ENCODE measurements at regions not wholly inside any gene's neighbourhood (a gene's known extent, or its start where the extent isn't known, plus 50 kb on each side); places are given as distances from the start of the nearest gene placed in this dataset.

GRCh38 chr5:106420102-106420501, 1250.6 kb downstream of the EFNA5 start:
- TF ChIP-seq, protein P1, sequence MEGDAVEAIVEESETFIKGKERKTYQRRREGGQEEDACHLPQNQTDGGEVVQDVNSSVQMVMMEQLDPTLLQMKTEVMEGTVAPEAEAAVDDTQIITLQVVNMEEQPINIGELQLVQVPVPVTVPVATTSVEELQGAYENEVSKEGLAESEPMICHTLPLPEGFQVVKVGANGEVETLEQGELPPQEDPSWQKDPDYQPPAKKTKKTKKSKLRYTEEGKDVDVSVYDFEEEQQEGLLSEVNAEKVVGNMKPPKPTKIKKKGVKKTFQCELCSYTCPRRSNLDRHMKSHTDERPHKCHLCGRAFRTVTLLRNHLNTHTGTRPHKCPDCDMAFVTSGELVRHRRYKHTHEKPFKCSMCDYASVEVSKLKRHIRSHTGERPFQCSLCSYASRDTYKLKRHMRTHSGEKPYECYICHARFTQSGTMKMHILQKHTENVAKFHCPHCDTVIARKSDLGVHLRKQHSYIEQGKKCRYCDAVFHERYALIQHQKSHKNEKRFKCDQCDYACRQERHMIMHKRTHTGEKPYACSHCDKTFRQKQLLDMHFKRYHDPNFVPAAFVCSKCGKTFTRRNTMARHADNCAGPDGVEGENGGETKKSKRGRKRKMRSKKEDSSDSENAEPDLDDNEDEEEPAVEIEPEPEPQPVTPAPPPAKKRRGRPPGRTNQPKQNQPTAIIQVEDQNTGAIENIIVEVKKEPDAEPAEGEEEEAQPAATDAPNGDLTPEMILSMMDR (conservative IDR thresholded peaks at IDR 0.05) = no peak
- no peak for TF ChIP-seq ZFX (IDR thresholded peaks at IDR 0.05)
